ENCODE measurements at regions not wholly inside any gene's neighbourhood (a gene's known extent, or its start where the extent isn't known, plus 50 kb on each side); places are given as distances from the start of the nearest gene placed in this dataset.
"Not testable (repeated sequence)": the region's sequence is repeated elsewhere in the genome, so short reads cannot be mapped to it uniquely, and the experiment has no call there.

DNA sequence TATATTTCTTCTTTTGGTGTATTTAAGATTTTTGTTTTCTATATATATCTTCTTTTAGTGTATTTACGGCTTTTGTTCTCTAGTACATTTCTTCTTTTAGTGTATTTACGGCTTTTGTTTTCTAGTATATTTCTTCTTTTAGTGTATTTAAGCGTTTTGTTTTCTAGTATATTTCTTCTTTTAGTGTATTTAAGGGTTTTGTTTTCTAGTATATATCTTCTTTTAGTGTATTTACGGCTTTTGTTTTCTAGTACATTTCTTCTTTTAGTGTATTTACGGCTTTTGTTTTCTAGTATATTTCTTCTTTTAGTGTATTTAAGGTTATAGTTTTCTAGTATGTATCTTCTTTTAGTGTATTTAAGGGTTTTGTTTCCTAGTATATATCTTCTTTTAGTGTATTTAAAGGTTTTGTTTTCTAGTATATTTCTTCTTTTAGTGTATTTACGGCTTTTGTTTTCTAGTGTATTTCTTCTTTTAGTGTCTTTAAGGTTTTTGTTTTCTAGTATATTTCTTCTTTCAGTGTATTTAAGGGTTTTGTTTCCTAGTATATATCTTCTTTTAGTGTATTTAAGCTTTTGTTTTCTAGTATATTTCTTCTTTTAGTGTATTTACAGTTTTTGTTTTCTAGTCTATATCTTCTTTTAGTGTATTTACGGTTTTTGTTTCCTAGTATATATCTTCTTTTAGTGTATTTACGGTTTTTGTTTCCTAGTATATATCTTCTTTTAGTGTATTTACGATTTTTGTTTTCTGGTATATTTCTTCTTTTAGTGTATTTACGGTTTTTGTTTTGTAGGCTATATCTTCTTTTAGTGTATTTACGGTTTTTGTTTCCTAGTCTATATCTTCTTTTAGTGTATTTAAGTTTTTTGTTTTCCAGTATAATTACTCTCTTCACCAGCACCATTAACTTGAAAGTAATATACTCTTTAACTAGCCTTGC is 249.4 kb downstream of the SHOX start:
- not testable (repeated sequence) for DNase-seq

DNA sequence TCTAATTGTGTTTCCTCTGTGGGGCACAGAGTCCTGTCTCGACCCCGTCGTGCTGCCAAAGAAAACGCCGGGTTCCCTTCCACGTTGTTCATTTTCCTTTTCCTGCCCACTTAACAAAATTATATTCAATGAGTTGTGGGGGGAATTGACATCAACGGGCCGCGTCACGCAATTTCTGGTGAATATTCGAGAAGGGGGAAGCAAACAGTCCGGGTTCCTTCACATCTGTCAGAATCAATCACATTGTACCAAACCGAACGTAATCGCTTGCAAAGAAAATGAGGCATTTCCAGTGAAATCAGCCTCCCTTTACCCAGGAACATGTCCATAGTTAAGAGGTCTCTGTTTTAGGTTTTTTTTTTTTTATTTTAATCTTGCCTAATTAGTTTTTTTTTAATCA is 243.5 kb downstream of the SHOX start:
- DNase-seq = no peak

DNA sequence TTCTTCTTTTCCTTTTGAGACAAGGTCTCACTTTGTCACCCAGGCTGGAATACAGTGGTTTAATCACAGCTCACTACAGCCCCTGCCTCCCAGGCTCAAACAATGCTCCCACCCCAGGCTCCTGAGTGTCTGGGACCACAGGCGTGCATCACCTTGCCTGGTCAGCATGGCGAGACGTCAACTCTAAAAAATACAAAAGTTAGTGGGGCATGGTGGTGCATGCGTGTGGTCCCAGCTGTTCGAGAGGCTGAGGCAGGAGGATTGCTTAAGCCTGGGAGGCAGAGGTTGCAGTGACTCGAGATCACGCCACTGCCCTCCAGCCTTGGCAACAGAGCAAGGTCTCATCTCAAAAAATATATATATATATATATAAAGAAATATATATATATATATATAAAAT is 242.4 kb downstream of the SHOX start:
- no peak for DNase-seq

DNA sequence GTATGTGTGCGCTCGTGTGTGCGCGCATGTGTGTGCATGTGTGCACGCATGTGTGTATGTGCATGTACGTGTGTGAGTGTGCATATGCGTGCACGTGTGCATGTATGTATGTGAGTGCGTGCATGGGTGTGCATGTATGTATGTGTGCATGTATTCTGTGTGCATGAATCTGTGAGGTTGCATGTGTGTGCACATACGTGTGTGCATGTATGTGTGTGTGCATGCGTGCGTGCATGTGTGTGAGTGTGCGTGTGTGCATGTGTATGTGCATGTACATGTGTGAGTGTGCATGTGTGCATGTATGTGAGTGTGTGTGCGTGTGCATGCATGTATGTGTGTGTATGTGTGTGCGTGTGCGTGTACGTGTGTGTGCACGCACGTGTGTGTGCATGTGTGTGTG is 241.5 kb downstream of the SHOX start:
- no peak for DNase-seq

DNA sequence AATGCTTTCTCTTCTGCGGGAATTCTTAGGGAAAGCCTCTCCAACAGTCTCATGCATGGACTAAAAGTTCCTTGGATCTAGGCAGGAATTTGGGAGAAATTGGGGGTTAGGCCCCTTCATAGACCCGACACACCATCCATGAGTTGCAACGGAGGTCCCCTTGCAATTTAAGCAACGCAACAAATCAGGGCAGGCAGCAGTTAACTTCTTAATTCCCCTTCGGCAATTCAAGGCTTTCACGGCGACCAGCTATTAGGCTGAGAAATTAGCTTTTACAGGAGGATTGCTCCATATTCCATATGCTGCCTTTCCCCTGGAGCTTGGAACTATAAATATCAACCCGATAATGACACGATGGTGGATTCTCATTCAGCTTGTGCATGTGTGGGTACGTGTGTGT is 241.0 kb downstream of the SHOX start:
- DNase-seq = no peak

DNA sequence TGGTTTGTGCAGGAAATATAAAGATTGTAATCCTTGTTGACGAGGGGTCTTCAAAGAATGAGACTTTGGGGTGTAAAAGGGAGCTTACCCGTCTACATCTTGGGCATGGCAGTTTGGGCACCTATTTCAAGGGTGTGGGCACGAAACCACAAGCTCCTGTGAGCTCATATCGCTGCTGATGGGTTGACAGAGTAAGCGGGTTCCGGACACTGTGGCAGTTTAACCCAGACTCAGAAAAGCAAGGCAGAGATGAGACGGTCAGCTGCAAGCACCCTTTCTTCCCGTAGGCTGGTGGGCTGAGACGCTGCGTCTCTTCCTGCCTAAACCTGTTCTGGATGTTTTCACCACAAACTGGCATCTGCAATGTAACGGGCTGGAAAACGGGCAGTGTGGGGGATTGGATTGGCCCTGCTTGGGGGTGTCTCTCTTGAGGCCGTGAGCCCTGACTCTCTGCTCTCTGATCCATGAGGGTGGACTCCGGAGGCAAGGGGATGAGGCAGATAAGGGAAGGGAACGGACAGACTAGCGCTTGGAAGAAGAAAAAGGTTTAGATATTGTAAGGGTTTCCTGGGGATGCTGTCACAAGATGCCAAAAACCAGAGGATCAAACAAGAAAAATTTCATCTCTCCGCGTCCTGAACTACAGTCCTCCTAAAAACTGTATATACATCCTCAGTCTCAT is 237.5 kb downstream of the SHOX start:
- no peak for DNase-seq

DNA sequence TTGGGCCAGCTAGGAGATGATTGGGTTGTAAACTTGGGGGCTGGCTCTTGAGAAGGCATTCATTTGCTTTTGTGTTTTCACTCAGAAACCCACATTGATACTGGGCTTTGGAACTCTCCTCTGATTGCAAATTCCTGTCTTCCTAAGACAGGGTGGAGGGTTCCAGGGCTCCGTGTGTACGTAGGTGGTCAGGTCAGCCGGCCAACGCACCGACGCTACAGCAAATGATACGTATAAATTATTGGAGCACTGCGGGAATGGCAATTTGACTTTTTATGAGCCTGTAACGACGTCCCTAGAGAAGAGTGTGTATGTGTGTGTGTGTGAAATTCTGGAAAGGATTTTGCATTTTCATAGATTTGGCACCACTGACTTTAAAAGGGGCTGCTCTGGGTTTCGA is 236.9 kb downstream of the SHOX start:
- no peak for DNase-seq

DNA sequence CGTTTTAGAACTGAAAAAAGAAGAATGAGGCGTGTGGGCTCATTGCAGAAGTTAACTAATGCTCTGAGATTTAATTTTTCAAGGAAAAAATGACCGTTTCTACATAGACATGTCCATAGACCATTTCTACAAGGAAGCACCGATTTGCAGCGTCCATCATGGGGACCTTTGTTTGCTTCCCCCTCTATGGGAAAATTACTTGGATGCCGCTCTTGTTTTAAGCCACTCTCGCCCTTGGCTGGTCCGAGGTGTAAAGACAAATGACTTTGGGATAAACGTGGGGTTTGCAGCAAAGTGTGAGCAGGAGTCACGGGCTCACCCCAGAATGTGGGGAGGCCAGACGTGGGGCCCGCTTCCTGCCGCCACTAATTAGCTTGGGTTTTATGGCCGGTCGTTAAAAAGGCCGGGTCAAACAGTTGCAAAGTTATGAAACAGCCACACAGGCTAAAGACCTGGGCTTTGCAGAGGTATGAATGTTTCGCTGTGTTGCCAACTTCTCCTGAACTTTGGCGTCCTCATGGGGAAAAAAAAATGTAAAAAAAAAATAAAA is 235.9 kb downstream of the SHOX start:
- no peak for DNase-seq

DNA sequence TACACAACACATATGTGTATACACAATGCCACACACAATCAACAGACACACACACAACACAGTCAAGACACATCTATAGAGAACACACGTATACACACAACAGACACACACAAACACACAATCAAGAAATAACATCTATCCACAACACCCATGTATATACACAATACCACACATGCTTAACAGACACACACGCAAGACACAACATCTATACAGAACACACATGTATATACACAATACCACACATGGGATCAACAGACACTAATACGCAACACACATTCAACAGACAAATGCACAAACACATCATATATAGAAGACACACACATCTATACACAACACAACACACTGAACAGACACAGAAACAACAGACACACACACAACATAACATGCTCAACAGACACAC is 234.8 kb downstream of the SHOX start:
- DNase-seq = no peak

DNA sequence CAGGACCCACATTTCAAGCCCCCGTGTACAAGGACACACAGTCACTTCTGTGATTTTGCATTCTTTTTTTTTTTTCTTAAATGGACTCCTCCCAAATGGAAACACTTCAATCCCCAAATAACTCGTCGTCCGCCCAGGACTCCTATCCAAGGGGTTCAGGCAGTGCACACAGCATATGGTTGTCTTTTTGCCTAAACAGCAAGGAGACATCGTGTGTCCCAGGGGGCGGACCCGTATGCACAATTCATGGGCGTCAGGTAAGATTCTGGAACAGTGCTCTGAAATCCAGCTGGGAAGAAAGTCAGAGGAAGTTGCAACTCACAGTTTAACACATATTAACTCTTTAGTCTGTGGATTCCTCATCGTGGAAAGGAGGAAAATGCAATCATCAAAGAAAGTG is 231.3 kb downstream of the SHOX start:
- no peak for DNase-seq

DNA sequence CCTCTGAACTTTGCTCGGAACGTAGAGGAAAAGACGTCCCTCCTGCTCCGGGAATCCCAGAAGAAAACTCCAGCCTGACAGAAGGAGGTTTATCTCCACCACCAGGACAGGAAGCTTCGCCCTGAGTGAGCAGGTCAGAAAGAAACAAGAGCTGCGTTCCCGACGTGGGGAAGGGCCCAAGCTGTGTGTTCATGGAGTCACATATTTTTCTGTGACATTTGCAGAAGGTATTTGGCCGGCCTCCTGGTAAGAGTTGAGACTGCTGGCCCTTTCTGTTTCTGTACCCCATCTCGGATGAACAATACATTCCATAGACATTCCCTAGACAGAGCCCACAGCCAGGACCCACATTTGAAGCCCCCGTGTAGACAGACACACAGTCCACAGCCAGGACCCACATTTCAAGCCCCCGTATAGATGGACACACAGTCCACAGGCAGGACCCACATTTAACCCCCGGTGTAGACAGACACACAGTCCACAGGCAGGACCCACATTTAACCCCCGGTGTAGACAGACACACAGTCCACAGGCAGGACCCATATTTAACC is 230.8 kb downstream of the SHOX start:
- DNase-seq = no peak

DNA sequence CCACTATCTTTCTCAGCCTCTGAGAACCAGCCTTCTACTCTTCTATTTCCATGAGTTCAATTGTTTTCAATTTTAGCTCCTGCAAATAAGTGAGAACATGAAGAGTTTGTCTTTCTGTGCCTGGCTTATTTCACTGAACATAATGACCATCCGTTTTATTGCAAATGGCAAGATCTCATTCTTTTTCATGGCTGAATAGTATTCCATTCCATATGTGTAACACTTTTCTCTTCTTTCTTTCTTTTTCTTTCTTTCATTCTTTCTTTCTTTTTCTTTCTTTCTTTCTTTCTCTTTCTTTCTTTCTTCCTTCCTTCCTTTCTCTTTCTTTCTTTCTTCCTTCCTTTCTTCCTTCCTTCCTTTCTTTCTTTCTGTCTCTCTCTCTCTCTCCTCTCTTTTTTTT is 228.7 kb downstream of the SHOX start:
- no peak for DNase-seq

DNA sequence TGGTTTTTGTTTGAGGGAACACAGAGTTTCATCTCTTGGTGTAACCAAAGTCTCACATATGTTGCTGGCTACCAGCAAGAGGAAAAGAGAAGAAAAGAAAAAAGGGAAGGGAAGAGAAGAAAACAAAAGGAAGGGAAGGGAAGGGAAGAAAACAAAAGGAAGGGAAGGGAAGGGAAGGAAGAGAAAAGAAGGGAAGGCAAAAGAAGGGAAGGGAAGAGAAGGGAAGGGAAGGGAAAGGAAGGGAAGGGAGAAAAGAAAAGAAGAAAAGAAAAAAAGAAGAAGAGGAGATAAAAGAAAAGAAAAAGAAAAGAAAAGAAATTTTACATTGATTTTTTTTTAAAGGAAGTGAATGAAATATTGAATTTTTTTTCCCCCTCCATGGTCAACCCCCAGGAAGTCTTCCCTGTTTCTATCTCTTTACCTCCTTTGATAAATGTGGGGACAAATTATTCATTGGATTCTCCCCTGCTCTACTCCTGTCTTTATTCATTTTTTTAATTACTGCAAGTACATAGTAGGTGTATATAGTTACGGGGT is 228.0 kb downstream of the SHOX start:
- no peak for DNase-seq

DNA sequence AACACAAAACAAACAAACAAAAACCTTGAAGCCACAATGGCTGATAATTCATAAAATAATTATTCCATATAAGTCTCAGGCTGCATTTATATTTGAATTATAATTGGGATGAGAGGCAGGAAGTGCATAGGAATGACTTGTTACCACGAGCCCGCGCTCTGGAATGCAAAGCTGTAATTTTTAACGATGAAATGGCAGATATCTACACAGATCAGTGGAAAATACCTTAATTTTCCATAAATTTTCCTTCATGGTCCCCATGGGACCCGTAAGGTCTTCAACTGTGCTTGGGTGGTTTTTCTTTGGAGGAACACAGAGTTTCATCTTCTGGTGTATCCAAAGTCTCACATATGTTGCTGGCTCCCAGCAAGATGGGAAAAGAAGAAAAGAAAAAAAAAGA is 226.8 kb downstream of the SHOX start:
- no peak for DNase-seq

DNA sequence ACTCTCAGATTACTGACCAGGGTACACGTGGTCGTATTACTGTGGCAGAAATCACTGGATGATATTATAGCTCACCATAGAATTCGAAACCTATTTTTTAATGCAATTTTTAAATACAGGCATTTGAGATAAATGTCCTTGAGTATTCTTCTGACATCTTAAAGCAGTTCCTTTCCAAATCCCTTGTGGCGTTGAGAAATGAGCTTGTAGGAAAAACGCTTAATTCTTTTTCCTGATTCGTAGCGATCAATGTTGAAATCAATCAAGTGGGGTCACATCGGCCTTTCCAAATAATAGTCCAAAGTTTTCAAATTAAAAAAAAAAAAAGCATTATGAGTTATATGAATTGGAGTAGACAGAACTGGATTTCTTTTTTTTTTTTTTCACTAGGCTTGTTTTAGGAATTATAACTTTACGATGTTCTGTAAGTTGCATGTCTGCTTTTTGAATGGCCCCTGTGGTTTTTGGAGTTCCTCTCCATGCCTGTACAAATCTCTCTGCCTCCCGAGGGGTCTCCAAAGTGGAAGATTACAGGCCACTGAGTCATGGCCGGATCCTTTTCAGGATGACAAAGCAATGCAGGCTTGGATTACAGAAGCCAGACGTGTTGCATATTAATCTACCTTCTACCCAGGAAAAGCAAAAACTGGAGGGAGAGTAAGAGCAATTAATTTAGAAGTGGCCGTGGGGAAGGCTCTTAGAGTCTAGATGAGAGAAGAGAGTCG is 226.1 kb downstream of the SHOX start:
- no peak for DNase-seq

DNA sequence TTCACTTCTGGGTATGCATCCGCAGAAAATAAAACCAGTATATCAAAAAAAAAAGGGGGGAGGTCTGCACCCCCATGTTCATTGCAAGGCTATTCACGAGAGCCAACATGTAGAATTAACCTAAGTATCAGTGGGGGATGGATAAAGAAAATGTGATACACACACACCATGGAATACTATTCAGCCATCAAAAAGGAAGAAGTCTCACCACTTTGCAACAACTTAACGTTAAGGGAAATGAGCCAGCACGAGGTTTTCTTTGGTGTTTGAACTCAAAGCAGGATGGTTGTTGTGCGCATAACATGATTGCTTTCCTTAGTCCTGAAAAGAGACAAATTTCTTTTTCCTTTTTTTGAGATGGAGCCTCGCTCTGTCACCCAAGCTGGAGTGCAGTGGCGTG is 222.7 kb downstream of the SHOX start:
- DNase-seq = no peak

DNA sequence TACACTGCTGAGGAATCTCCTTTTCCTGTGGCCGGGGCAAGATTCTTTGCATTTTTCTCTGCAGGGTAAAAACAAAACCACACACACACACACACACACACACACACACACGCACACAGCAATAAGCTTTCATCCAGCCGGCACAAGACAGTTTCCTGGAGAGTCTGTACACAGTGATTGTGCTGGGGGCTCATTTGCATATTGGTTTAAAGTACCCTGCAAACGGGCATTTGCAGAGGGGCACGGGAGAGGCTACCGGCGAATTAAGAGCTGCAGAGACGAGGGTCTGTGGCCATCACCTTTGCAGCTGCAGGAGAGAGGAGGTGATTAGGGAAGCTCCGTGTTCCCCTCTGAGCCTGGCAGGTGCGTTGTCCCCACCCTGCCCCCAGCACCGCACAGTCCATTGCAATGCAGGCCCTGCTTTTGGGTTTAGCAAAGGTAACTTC is 219.9 kb downstream of the SHOX start:
- no peak for DNase-seq

DNA sequence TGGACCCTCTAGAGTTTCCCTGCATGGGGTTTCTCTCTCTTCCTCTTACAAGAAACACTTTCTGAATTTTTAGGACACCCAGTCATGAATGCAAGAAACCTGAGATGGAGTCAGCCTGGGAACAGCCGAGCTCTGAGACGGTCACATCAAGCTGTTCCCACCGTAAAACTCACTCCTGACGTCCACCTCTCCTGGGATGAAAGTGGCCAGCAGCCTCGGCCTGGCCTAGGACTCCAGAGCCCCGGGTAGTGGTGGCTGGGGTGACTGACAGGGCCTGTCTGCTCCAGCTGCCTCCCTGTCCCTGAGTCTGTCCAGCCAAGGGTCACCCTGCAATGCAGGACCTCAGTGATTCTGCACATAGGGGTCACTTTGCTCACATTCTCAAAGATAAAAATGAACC is 217.8 kb downstream of the SHOX start:
- no peak for DNase-seq

DNA sequence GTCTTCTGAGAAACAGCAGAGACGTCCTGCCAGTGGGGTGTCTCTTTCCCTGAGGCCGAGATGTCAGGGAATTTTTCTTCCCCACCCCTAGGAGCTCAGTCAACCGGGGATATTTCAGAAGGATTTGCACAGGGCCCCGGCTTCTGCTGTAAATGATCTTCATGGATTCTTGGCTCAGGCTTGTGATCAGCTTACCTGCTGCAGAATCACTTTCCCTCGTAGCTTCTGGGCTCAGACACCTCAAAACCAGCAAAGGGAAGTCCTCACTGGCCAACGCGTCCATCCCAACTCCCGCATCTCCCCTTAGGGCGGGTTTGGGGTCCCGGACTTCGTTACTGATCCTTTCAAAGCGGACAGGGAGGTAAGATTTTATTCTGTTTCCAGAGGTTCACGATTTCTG is 212.7 kb downstream of the SHOX start:
- no peak for DNase-seq

DNA sequence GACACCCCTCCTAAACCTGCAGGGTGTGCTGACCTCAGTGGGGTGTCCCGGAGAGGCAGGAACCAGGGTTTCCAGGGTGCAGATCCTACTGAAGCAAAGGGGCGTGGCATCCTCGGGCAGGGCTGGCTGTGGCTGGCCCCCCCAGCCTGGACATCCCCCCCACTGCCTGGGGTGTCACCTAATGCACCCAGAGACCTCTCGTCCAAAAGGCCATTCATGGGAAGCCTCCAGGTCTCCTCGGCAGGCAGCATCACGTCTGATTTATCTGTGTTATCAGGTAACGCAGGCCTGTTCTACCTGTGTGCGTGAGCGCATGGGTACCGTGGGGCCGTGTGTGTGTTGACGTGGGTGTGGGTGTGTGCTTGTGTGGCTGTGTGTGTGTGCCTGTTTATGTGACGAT is 210.0 kb downstream of the SHOX start:
- DNase-seq = no peak

DNA sequence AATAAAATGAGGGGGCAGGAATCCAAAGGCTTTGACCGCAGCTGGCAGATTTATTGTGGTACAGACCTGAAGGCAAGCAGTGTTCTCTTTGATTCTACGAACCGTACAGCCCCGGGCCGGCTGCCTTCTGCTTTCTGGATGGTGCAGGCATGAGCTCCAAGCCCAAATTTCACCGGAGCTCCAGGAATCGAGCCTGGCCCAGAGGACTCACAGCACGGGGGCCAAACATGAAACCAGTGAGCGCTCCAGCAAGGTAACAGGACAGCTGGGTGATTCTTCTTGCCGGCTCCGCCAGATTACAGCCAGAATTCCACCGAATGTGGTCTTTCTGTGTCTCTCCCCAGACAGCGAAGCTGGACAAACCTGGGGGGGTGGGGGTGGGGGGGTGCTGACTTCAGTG is 208.1 kb downstream of the SHOX start:
- not testable (repeated sequence) for DNase-seq

DNA sequence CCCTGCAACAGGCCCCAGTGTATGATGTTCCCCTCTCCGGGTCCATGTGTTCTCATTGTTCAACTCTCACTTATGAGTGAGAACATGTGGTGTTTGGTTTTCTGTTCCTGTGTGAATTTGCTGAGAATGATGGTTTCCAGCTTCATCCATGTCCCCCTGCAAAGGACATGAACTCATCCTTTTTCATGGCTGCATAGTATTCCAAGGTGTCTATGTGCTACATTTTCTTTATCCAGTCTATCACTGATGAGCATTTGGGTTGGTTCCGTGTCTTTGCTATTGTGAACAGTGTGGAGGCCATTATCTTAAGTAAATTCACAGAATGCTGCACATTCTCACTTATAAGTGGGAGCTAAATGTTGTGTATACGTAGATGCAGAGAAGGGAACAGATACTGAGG is 205.3 kb downstream of the SHOX start:
- not testable (repeated sequence) for DNase-seq

DNA sequence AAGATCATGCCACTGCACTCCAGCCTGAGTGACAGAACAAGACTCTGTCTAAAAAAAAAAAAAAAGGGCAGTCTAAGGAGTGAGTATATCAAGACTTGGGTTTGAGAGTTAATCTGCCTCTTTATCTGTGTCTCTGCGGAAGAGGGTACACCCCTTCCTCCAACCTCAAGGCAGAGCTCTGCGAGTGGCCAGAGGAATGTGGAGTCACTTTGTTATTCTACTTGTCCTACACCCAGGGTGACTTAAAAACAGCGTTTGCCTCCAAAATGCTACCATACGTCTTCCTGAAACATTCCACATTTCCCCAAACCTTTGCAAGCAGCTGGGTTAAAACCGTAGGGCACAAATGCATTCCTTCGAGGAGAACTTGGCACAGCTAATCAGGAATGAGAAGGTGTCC is 199.9 kb downstream of the SHOX start:
- no peak for DNase-seq

Measured in NCI-H510A (cell line).